Kidney epithelial cell (primary cell): ENCODE measurements at regions not wholly inside any gene's neighbourhood (a gene's known extent, or its start where the extent isn't known, plus 50 kb on each side); places are given as distances from the start of the nearest gene placed in this dataset.

Source experiments
- DNase-seq: peaks from one replicate; pipeline ENCODE4 v3.0.0-alpha.2; 2010; ENCODE audit warnings: low read depth
- H3K27me3 ChIP-seq: 2 replicates; pipeline ENCODE4 v1.6.0; 2011; ENCODE audit warnings: low read length; ENCODE audit not compliant: control insufficient read depth, insufficient read depth
- H3K36me3 ChIP-seq: 2 replicates; pipeline ENCODE4 v1.5.1; 2011; ENCODE audit warnings: low read length; ENCODE audit not compliant: control insufficient read depth, insufficient read depth
- H3K4me3 ChIP-seq: 2 replicates; pipeline ENCODE4 v1.5.1; 2011; ENCODE audit warnings: low read depth, mild to moderate bottlenecking, control low read depth, low read length
- TF ChIP-seq, protein P1 (sequence below): IDR thresholded peaks from 2 replicates; pipeline ENCODE4 v1.5.1; 2011; ENCODE audit warnings: mild to moderate bottlenecking, moderate library complexity, low read length, control low read depth, inconsistent platforms; ENCODE audit not compliant: insufficient read depth, poor library complexity, severe bottlenecking

GRCh38 chr3:168961271-168961670, 702.2 kb downstream of the MECOM start:
- no peak for DNase-seq

DNA sequence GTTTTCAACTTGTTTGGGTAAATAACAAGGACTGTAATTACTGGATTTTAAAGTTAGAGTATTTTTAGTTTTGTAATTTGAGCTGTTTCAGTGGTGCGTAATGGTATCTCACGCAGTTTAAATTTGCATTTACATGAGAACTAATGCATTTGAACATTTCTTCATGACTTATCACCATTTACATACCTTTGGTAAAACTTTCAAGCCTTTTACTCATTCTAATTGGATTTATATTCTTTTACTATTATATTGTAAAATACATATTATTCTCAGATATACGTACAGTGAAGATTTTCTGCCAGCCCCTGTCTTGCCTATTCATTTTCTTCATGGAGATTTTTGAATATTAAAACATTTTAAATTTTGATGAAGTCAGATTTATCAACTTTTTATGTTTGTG, 703.8 kb downstream of the MECOM start:
- H3K36me3 ChIP-seq = no peaks in the 10 kb centered on the region
- no peaks in the 10 kb centered on the region for H3K27me3 ChIP-seq
- H3K4me3 ChIP-seq = no peak overlapping the region
- TF ChIP-seq, protein P1, sequence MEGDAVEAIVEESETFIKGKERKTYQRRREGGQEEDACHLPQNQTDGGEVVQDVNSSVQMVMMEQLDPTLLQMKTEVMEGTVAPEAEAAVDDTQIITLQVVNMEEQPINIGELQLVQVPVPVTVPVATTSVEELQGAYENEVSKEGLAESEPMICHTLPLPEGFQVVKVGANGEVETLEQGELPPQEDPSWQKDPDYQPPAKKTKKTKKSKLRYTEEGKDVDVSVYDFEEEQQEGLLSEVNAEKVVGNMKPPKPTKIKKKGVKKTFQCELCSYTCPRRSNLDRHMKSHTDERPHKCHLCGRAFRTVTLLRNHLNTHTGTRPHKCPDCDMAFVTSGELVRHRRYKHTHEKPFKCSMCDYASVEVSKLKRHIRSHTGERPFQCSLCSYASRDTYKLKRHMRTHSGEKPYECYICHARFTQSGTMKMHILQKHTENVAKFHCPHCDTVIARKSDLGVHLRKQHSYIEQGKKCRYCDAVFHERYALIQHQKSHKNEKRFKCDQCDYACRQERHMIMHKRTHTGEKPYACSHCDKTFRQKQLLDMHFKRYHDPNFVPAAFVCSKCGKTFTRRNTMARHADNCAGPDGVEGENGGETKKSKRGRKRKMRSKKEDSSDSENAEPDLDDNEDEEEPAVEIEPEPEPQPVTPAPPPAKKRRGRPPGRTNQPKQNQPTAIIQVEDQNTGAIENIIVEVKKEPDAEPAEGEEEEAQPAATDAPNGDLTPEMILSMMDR = no peak
- DNase-seq = no peak

More at GRCh38 chr3:168961271-168961670, 702.2 kb downstream of the MECOM start:
- Histone ChIP-seq H3K27me3 (no peaks in the 10 kb centered on the region), H3K36me3 (no peaks in the 10 kb centered on the region), H3K4me3 (no peak overlapping the region)
- TF ChIP-seq, protein P1 = no peak

- TF ChIP-seq, protein P1 = no peak
- no peak for DNase-seq
- Histone ChIP-seq H3K36me3 (no peaks in the 10 kb centered on the region), H3K27me3 (no peaks in the 10 kb centered on the region), H3K4me3 (no peak overlapping the region)
These were observed 705.0 kb downstream of the MECOM start for GRCh38 chr3:168958466-168958865.

DNA sequence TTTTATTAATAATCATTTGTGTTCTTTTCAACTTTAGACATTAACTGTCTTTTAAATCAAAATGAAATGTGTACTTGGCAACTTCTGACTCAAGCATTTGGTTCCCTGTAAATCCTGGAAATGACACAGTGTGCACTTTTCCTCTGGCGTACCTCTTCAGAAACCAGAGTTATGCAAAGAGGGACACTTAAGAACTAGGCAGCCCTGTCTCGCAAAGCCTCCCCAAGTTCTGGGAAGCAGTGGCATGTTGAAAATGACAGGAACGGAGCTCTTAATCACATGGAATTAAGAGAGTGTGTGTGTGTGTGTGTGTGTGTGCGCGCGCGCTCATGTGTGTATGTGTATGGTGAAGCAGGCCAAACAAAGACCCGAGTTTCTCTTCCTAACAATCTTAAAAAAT, 707.4 kb downstream of the MECOM start:
- H3K27me3 ChIP-seq = no peaks in the 10 kb centered on the region
- H3K4me3 ChIP-seq = no peak overlapping the region
- TF ChIP-seq, protein P1 = no peak
- H3K36me3 ChIP-seq = no peaks in the 10 kb centered on the region
- no peak for DNase-seq

- no peak for DNase-seq
- TF ChIP-seq, protein P1 = peak; percentile 15
- Histone ChIP-seq H3K36me3 (no peaks in the 10 kb centered on the region), H3K27me3 (no peaks in the 10 kb centered on the region), H3K4me3 (no peak overlapping the region)
These were observed 711.0 kb downstream of the MECOM start for GRCh38 chr3:168952551-168952950.

GRCh38 chr3:168951884-168952283, 711.6 kb downstream of the MECOM start:
- TF ChIP-seq, protein P1 = peak; percentile 3
- no peak for DNase-seq
- no peaks in the 10 kb centered on the region for H3K36me3 ChIP-seq
- no peak overlapping the region for H3K4me3 ChIP-seq
- no peaks in the 10 kb centered on the region for H3K27me3 ChIP-seq
